ENCODE measurements at regions not wholly inside any gene's neighbourhood (a gene's known extent, or its start where the extent isn't known, plus 50 kb on each side); places are given as distances from the start of the nearest gene placed in this dataset.
"Not testable (repeated sequence)": the region's sequence is repeated elsewhere in the genome, so short reads cannot be mapped to it uniquely, and the experiment has no call there.

DNA sequence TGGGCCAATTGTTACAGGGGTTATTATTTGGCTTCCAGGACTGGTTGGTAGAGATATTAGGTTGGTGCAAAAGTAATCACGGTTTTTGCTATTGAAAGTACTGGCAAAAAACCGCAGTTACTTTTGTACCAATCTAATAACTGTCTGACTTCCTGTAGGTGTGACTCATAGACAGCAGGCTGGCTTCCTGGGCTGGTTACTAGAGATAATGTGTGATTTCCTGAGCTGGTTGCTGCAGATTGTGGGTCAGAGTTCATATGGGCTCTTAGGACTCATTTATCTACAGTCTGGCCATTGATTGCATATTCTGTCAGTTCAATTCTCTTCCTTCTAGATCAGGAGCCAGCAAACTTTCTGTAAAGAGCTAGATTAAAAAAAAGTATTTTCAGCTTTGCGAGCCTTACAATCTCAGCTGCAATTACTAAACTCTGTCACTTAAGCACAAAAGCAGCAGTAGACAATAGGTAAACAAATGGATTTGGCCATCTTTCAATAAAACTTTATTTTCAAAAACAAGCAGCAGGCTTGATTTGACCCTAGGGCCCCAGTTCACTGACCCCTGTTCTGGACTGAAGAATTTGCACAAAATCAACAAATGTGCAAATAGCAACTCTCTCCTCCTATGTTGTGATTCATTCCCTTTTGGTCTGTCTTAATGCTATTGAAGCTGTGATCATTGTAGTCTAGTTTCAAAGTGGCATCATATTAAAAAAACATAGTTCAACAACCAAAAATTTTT, 50.8 kb upstream of the BOD1L1 start:
- no peaks in the 10 kb centered on the region for H3K4me1 Mint-ChIP-seq (ENCODE audit: low read depth)

DNA sequence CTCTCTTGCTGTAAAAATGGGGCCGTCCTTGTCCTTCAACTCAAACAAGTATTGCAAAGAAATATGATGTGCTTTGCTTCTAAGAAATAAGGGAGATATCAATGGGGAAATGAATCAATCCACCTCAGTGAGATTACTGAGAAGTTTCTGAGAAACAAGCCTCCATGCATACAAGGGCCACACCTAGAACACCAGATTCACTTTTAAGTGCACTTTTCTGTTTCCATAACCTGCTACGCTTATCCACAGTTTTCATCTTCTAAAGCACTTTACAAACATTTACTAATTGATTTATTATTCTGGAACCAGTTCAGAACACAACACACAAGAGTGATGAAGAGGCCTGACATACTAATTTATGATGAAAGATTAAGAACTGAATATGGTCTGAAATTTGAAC, 54.0 kb upstream of the BOD1L1 start:
- no peaks in the 10 kb centered on the region for H3K36me3 Mint-ChIP-seq (ENCODE audit: low read depth)
- no peak overlapping the region for H3K27ac Mint-ChIP-seq
- no peaks in the 10 kb centered on the region for H3K27me3 Mint-ChIP-seq
- H3K4me1 Mint-ChIP-seq (ENCODE audit: low read depth) = no peaks in the 10 kb centered on the region
- H3K9me3 Mint-ChIP-seq = peaks cover 31% of the 10 kb centered on the region
- no peak overlapping the region for H3K4me3 Mint-ChIP-seq
- no peak for DNase-seq

More for the DNA sequence above, 50.8 kb upstream of the BOD1L1 start:
- H3K27me3 Mint-ChIP-seq = peaks cover 3% of the 10 kb centered on the region
- peaks cover 23% of the 10 kb centered on the region for H3K9me3 Mint-ChIP-seq
- H3K36me3 Mint-ChIP-seq (ENCODE audit: low read depth) = no peaks in the 10 kb centered on the region
- DNase-seq = no peak
- no peak overlapping the region for H3K4me3 Mint-ChIP-seq
- no peak overlapping the region for H3K27ac Mint-ChIP-seq

DNA sequence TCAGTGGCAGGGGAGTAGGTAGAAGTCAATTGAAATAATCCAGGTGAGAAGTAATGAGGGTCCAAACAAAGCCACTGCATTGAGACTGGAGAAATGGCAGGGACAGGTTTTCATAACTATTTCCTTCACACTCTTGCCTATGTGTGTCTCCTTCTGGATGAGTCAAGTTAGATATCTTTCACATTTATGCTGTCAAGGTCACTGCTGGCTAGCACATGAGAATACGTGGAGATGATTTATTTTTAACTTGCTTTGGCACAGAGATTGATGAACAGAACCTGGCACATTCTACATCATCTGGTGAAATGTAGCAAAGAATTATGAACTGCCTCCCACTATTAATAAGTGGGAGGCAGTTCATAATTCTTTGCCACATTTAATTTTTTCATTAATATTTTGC, 66.7 kb upstream of the BOD1L1 start:
- H3K9me3 Mint-ChIP-seq = peaks cover 16% of the 10 kb centered on the region
- H3K4me1 Mint-ChIP-seq (ENCODE audit: low read depth) = no peaks in the 10 kb centered on the region
- H3K27ac Mint-ChIP-seq = no peak overlapping the region
- DNase-seq = no peak
- H3K36me3 Mint-ChIP-seq (ENCODE audit: low read depth) = no peaks in the 10 kb centered on the region
- peaks cover 10% of the 10 kb centered on the region for H3K27me3 Mint-ChIP-seq
- no peak overlapping the region for H3K4me3 Mint-ChIP-seq

DNA sequence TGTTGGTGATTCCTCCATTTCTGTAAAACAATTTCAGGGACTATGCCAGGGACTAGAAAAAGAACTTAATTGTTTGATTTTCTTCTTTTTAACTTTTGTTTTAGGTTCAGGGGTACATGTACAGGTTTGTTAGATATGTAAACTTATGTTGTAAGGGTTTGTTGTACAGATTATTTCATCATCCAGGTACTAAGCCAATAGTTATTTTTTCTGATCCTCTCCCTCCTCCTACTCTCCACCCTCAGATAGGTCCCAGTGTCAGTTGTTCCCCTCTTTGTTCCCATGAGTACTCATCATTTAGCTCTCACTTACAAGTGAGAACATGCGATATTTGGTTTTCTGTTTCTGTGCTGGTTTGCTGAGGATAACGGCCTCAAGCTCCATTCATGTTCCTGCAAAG, 70.8 kb upstream of the BOD1L1 start:
- no peak for DNase-seq
- Mint-ChIP-seq H3K9me3 (no peaks in the 10 kb centered on the region), H3K4me3 (no peak overlapping the region), H3K36me3 (ENCODE audit: low read depth) (no peaks in the 10 kb centered on the region), H3K27me3 (peaks cover 19% of the 10 kb centered on the region), H3K27ac (no peak overlapping the region), H3K4me1 (ENCODE audit: low read depth) (no peaks in the 10 kb centered on the region)

DNA sequence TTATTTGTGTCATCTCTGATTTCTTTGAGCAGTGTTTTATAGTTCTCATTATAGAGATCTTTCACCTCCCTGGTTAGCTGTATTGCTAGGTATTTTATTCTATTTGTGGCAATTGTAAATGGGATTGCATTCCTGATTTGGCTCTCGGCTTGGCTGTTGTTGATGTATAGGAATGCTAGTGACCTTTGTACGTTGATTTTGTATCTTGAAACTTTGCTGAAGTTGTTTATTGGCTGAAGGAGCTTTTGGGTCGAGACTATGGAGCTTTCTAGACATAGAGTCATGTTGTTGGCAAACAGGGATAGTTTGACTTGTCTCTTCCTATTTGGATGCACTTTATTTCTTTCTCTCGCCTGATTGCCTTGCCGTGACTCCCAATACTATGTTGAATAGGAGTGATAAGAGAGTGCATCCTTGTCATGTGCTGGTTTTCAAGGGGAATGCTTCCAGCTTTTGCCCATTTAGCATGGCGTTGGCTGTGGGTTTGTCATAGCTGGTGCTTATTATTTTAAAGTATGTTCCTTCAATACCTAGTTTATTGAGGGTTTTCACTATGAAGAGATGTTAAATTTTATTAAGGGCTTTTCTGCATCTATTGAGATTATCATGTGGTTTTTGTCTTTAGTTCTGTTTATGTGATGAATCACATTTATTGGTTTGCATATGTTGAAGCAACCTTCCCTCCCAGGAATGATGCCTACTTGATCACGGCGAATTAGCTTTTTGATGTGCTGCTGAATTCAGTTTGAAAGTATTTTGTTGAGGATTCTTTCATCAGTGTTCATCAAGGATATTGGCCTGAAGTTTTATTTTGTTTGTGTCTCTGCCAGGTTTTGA, 72.7 kb upstream of the BOD1L1 start:
- no peaks in the 10 kb centered on the region for H3K36me3 Mint-ChIP-seq (ENCODE audit: low read depth)
- no peaks in the 10 kb centered on the region for H3K9me3 Mint-ChIP-seq
- no peak overlapping the region for H3K4me3 Mint-ChIP-seq
- no peak overlapping the region for H3K27ac Mint-ChIP-seq
- no peak for DNase-seq
- peaks cover 18% of the 10 kb centered on the region for H3K27me3 Mint-ChIP-seq
- no peaks in the 10 kb centered on the region for H3K4me1 Mint-ChIP-seq (ENCODE audit: low read depth)

DNA sequence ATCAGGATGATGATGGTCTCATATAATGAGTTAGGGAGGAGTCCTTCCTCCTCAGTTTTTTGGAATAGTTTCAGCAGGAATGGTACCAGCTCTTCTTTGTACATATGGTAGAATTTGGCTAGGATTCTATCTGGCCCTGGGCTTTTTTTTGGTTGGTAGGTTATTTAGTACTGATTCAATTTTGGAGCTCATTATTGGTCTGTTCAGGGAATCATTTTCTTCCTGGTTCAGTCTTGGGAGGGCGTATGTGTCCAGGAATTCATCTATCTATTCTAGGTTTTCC, 73.3 kb upstream of the BOD1L1 start:
- not testable (repeated sequence) for H3K9me3 Mint-ChIP-seq; H3K4me1 Mint-ChIP-seq (ENCODE audit: low read depth); H3K36me3 Mint-ChIP-seq (ENCODE audit: low read depth); H3K4me3 Mint-ChIP-seq; DNase-seq; H3K27ac Mint-ChIP-seq
- H3K27me3 Mint-ChIP-seq = peaks cover 18% of the 10 kb centered on the region

DNA sequence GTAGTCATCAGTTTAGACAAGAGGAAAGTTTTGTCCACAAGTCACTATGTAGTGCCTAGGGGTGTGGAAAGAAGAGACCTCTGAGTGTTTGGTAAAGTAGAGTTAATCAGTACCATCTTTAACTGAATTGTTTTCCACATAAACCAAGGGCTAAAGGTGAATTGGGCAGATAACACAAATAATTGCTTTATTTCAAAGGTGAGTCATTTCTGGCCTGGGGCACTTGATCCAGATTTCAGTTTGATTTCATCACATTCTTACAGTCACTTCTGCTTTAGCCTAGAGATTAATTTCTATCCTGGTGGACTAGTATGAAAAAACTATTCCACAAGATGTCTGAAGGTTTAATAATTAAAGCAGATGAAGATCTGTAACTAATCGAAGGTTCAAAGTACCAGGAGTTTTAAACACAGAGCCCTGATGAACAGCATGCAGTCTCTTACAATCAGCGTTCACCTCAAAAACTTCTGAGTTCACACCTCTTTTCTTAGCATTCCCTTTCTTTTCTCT, 74.5 kb upstream of the BOD1L1 start:
- Mint-ChIP-seq H3K4me3 (no peak overlapping the region), H3K27me3 (peaks cover 18% of the 10 kb centered on the region), H3K4me1 (ENCODE audit: low read depth) (no peaks in the 10 kb centered on the region), H3K9me3 (no peaks in the 10 kb centered on the region), H3K36me3 (ENCODE audit: low read depth) (no peaks in the 10 kb centered on the region), H3K27ac (no peak overlapping the region)
- no peak for DNase-seq

DNA sequence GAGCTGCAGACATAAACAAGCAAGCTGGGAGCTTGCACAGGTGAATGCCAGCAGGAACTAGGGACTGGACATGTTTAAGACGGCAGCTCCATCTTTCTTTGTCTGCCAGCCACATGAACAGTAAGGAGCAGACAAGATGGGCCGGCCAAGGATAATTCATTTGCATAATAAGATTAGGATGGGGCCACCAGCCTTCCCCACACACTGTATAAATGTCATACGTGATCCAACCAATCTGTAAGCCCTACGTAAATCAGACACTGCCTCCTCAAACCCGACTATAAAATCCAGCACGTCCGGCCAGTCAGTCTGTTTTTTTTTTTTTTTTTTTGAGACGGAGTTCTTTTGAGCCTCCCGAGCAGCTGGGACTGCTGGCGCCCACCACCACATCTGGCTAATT, 75.6 kb upstream of the BOD1L1 start:
- no peak overlapping the region for H3K4me3 Mint-ChIP-seq
- no peak for DNase-seq
- H3K27ac Mint-ChIP-seq = no peak overlapping the region
- no peaks in the 10 kb centered on the region for H3K36me3 Mint-ChIP-seq (ENCODE audit: low read depth)
- peaks cover 18% of the 10 kb centered on the region for H3K27me3 Mint-ChIP-seq
- no peaks in the 10 kb centered on the region for H3K9me3 Mint-ChIP-seq
- no peaks in the 10 kb centered on the region for H3K4me1 Mint-ChIP-seq (ENCODE audit: low read depth)

DNA sequence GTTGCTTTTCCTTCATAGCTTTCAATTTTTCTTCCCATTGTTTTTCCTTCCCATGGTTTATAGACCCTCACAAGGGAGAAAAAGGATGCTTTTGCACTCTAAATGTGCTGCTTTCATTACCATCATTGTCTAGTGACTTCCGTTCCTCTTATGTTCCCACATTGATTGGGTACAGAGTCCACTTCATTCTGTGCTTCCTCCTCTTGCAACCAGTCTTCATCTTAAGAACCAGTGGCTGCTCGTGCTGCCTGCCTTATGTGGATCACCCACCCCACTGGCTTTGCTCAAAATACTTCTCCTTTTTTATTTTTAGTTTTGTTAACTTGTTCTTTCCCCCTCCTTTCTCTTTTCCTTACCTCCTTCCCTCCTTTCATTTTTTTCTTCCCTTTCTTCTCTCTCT, 76.5 kb upstream of the BOD1L1 start:
- Mint-ChIP-seq H3K27me3 (peaks cover 15% of the 10 kb centered on the region), H3K4me3 (no peak overlapping the region), H3K9me3 (no peaks in the 10 kb centered on the region), H3K27ac (no peak overlapping the region), H3K4me1 (ENCODE audit: low read depth) (no peaks in the 10 kb centered on the region), H3K36me3 (ENCODE audit: low read depth) (no peaks in the 10 kb centered on the region)
- DNase-seq = no peak

DNA sequence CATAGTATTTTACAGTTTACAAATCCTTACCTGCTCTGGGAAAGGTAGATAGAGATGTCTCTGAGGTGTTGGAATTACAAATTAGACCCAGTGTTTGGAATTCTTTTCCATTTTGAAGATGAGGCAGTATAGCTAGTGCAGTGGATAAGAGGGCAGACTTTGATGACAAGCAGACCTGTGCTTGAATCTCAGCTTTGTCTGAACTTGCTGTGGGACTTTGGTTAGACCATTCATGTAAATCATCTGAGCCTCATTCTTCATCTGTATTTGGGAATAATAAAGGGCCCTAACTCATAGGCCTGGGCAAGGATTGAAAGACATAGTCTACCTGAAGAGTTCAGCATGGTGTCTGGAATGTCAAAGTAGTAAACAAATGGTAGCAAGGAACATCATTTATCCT, 77.2 kb upstream of the BOD1L1 start:
- no peak for DNase-seq
- Mint-ChIP-seq H3K9me3 (no peaks in the 10 kb centered on the region), H3K27me3 (peaks cover 13% of the 10 kb centered on the region), H3K4me1 (ENCODE audit: low read depth) (no peaks in the 10 kb centered on the region), H3K27ac (no peak overlapping the region), H3K36me3 (ENCODE audit: low read depth) (no peaks in the 10 kb centered on the region), H3K4me3 (no peak overlapping the region)

DNA sequence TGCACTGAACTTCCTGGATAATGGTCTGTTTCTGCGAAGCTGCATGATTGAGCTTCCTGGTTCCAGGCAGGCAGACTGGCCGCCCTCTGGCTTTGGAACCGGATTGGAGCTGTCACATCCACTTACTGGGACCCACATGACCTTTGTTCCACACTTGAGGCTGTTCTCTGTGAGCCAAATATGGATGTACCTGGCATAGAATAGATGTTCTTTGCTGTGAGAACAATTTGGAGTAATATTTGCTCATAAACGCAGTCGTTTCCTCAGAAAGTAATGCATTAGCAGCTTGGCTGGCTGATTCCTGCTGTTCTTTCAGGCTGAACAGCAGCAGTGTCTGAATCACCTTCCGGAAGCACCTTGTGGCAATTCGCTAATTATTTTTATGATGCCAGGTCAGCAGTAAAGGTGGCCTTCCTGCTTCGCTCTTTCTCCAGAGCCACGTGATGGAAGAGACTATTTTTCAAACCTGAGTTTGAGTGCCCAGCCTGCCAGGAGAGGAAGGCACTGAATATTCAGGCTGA, 78.1 kb upstream of the BOD1L1 start:
- Mint-ChIP-seq H3K27me3 (peaks cover 12% of the 10 kb centered on the region), H3K36me3 (ENCODE audit: low read depth) (no peaks in the 10 kb centered on the region)

DNA sequence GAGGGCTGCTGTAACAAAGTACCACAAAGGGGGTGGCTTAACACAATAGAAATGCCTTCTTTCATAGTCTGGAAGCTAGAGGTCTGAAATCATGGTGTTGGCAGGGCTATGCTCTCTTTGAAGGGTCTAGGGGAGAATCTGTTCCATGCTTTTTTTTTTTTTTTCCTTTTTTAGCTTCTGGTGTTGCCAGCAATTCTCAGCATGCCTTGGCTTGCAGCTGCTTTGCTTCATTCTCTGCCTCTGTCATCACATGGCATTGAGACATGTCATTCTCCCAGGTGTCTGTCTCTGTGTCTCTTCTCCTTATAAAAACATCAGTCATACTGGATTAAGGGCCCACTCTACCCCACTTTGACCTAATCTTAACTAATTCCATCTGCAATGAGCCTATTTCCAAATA, 78.6 kb upstream of the BOD1L1 start:
- Mint-ChIP-seq H3K4me1 (ENCODE audit: low read depth) (no peaks in the 10 kb centered on the region), H3K4me3 (no peak overlapping the region), H3K27me3 (peaks cover 6% of the 10 kb centered on the region)

More for the DNA sequence above, 78.1 kb upstream of the BOD1L1 start:
- Mint-ChIP-seq H3K9me3 (no peaks in the 10 kb centered on the region), H3K27ac (no peak overlapping the region), H3K4me1 (ENCODE audit: low read depth) (no peaks in the 10 kb centered on the region), H3K4me3 (no peak overlapping the region)
- no peak for DNase-seq

DNA sequence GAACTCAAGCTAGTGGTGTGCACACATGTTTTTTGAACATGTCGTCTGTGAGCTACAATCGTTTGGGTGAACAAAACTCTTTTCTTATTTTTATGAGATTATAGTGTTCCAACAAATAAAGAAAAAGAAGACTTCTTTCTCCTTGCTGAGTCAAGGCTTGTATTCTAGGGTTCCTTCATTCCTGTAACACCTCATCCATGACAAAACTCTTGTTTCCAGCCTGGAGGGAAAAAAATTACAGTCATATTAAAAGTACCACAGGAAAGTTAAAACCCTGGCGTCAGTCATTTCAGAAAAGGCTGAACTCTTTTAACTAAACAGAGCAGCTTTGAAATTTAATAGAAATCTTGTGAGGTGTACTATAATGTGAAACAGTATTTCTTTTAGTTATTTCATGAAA, 79.2 kb upstream of the BOD1L1 start:
- H3K4me1 Mint-ChIP-seq (ENCODE audit: low read depth) = no peaks in the 10 kb centered on the region
- no peak for DNase-seq

More for the DNA sequence above, 78.6 kb upstream of the BOD1L1 start:
- Mint-ChIP-seq H3K9me3 (no peaks in the 10 kb centered on the region), H3K36me3 (ENCODE audit: low read depth) (no peaks in the 10 kb centered on the region), H3K27ac (no peak overlapping the region)
- DNase-seq = no peak

DNA sequence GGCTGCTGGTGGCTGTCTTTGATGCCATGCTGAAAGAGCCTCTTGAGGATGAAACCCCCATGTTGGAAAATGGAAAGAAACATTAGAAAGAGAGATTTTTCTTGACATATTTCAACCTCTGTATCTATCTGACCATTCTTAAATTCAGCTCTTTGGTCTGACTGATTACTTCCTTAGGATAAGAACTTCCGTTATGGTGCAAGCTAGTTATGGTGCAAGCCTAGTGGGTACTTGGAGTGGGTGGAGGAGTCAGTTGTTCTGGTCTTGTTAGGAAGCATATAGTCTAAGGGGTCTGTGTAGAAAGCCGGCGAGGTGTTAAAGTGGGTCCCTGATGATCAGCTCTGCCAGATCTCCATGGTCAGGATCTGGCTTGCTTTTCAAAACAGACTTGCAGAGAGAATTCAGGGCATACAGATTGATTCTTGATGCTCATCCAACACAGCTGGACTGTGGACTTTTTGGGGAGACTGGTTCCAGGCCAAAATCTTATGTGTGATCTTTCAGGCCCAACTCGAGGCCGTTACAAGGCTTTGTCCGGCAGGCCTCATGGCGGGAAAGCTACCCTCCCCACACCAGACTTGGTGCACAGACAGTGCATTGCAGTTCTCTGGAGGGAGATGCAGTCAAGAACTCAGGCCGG, 82.8 kb upstream of the BOD1L1 start:
- Mint-ChIP-seq H3K4me1 (ENCODE audit: low read depth) (no peaks in the 10 kb centered on the region), H3K27ac (no peak overlapping the region), H3K9me3 (no peaks in the 10 kb centered on the region)

More for the DNA sequence above, 79.2 kb upstream of the BOD1L1 start:
- H3K9me3 Mint-ChIP-seq = no peaks in the 10 kb centered on the region
- H3K27ac Mint-ChIP-seq = no peak overlapping the region
- no peak overlapping the region for H3K4me3 Mint-ChIP-seq
- H3K36me3 Mint-ChIP-seq (ENCODE audit: low read depth) = no peaks in the 10 kb centered on the region
- H3K27me3 Mint-ChIP-seq = peaks cover 11% of the 10 kb centered on the region

More for the DNA sequence above, 82.8 kb upstream of the BOD1L1 start:
- no peak overlapping the region for H3K4me3 Mint-ChIP-seq
- no peaks in the 10 kb centered on the region for H3K36me3 Mint-ChIP-seq (ENCODE audit: low read depth)
- H3K27me3 Mint-ChIP-seq = peaks cover 10% of the 10 kb centered on the region
- no peak for DNase-seq

All from activated T-cell treated with anti-CD3 and anti-CD28 coated beads, Interleukin-2, amount 50 U/mL, for 24 hours (primary cell).